ENCODE measurements at regions not wholly inside any gene's neighbourhood (a gene's known extent, or its start where the extent isn't known, plus 50 kb on each side); places are given as distances from the start of the nearest gene placed in this dataset.

DNA sequence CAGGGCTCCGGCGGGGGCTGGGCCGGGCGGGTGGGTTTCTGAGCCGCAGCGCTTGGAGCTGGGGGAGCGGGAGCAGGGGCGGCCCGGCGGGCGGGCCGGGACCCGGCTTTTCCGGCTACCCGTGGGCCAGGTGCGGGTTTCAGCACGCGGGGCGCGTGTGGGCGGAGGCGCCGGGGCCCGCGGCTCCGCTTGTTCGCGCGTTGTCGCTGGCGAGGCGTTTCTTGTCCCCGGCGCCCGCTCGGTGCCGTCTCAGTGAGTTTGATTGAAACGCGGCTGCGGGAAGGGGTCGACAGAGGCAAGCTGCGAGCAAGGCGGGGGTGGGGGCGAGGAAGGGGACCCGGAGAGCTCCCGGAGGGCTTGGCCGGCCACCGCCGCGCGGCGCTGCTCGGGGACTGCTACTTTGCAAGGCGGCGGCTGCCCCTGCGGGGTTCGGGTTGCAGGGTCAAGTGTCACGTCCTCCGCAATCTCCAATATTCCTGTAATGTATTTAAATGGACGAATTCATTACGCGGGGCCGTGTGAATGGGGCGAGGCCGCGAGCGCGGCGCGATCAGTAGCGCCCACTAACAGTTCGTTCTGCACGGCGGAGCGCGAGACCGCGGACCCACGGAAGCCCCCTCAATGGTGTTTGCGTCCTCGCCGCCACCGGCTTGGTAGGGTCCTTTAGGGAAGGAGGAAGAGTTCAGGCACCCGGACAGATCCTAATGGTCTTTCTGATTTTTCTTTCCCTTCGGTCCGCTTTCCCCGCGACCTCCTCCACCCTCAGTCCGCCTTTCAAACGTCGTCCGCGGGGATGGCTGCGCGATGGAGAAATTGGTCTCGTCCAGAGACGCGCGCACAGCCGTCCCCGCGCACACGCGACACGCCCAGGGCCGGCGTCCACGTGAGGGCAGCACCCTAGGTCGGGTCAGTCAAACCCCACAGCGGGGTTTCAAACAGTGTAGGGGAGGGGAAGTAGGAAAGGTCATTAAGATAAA, 76.9 kb downstream of the INSIG1 start:
- TF ChIP-seq, protein P1, sequence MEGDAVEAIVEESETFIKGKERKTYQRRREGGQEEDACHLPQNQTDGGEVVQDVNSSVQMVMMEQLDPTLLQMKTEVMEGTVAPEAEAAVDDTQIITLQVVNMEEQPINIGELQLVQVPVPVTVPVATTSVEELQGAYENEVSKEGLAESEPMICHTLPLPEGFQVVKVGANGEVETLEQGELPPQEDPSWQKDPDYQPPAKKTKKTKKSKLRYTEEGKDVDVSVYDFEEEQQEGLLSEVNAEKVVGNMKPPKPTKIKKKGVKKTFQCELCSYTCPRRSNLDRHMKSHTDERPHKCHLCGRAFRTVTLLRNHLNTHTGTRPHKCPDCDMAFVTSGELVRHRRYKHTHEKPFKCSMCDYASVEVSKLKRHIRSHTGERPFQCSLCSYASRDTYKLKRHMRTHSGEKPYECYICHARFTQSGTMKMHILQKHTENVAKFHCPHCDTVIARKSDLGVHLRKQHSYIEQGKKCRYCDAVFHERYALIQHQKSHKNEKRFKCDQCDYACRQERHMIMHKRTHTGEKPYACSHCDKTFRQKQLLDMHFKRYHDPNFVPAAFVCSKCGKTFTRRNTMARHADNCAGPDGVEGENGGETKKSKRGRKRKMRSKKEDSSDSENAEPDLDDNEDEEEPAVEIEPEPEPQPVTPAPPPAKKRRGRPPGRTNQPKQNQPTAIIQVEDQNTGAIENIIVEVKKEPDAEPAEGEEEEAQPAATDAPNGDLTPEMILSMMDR (conservative IDR thresholded peaks at IDR 0.05 in 1 of 2, IDR thresholded peaks at IDR 0.05 in 1 of 2; ENCODE audit: extremely low read depth in 1 of 2, insufficient read depth in 1 of 2, low read depth in 1 of 2, low read length in 2 of 2): no peak
- TF ChIP-seq EZH2 (IDR thresholded peaks at IDR 0.05; ENCODE audit: borderline replicate concordance, low read length): peak; percentile 99

Measured in mammary epithelial cell (primary cell).